ENCODE measurements at regions not wholly inside any gene's neighbourhood (a gene's known extent, or its start where the extent isn't known, plus 50 kb on each side); places are given as distances from the start of the nearest gene placed in this dataset.

DNA sequence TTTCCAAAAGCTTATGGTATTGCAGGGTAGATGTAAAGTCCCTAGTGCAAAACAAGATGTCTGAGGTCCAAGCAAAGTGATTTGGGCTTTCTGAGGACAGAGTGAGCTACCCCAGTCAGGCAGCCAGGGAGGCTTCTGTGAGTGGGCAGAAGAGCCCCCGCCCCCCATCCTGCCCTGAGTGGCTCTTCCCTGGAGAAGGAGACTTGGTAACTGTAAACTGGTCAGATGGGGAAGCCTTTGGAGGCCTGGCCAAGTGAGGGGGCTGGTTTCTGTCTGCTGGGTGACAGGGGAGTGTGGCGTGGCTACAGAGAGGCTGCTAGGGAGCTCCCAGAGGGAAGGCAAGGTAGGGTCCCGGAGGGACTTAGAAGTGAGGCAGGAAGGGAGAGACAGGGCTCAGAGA, 181.3 kb upstream of the HAAO start:
- TF ChIP-seq, protein P1, sequence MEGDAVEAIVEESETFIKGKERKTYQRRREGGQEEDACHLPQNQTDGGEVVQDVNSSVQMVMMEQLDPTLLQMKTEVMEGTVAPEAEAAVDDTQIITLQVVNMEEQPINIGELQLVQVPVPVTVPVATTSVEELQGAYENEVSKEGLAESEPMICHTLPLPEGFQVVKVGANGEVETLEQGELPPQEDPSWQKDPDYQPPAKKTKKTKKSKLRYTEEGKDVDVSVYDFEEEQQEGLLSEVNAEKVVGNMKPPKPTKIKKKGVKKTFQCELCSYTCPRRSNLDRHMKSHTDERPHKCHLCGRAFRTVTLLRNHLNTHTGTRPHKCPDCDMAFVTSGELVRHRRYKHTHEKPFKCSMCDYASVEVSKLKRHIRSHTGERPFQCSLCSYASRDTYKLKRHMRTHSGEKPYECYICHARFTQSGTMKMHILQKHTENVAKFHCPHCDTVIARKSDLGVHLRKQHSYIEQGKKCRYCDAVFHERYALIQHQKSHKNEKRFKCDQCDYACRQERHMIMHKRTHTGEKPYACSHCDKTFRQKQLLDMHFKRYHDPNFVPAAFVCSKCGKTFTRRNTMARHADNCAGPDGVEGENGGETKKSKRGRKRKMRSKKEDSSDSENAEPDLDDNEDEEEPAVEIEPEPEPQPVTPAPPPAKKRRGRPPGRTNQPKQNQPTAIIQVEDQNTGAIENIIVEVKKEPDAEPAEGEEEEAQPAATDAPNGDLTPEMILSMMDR (conservative IDR thresholded peaks at IDR 0.05), result no peak
- no peak for TF ChIP-seq ZFX (IDR thresholded peaks at IDR 0.05)
